Pons (tissue), 1 donor: ENCODE measurements at regions not wholly inside any gene's neighbourhood (a gene's known extent, or its start where the extent isn't known, plus 50 kb on each side); places are given as distances from the start of the nearest gene placed in this dataset.
"Not testable (repeated sequence)": the region's sequence is repeated elsewhere in the genome, so short reads cannot be mapped to it uniquely, and the experiment has no call there.

Experiments used
- DNase-seq: peaks from one replicate; pipeline ENCODE4 v3.0.0-alpha.2; 2016; ENCODE audit warnings: low spot score

- DNase-seq = not testable (repeated sequence)
Observed at GRCh38 chr4:55696424-55696823, 60.3 kb upstream of the NMU start.

GRCh38 chr4:55706541-55706940, 70.4 kb upstream of the NMU start:
- DNase-seq = no peak

- no peak for DNase-seq
Observed at GRCh38 chr4:55707507-55707906, 71.4 kb upstream of the NMU start.

GRCh38 chr4:55707991-55708390, 71.9 kb upstream of the NMU start:
- not testable (repeated sequence) for DNase-seq

- not testable (repeated sequence) for DNase-seq
Observed at GRCh38 chr4:55712835-55713234, 76.7 kb upstream of the NMU start.

GRCh38 chr4:55721651-55722050, 85.6 kb upstream of the NMU start:
- DNase-seq = no peak

- DNase-seq = no peak
Observed at GRCh38 chr4:55722132-55722531, 86.0 kb upstream of the NMU start.

- DNase-seq = no peak
Observed at GRCh38 chr4:55723403-55723802, 87.3 kb upstream of the NMU start.

- no peak for DNase-seq
Observed at GRCh38 chr4:55725057-55725456, 89.0 kb upstream of the NMU start.

GRCh38 chr4:55727746-55728145, 91.6 kb upstream of the NMU start:
- DNase-seq = no peak

- DNase-seq = no peak
Observed at GRCh38 chr4:55729351-55730279, 90.0 kb upstream of the EXOC1L start.

GRCh38 chr4:55730280-55730931, 89.2 kb upstream of the EXOC1L start:
- no peak for DNase-seq

GRCh38 chr4:55731959-55732358, 87.6 kb upstream of the EXOC1L start:
- DNase-seq = no peak

- no peak for DNase-seq
Observed at GRCh38 chr4:55732864-55733263, 86.7 kb upstream of the EXOC1L start.

GRCh38 chr4:55733932-55734331, 85.7 kb upstream of the EXOC1L start:
- no peak for DNase-seq

GRCh38 chr4:55736605-55737183, 82.9 kb upstream of the EXOC1L start:
- peak; percentile 12 for DNase-seq

GRCh38 chr4:55742655-55743202, 76.9 kb upstream of the EXOC1L start:
- DNase-seq = peak; percentile 1

GRCh38 chr4:55744369-55744768, 75.2 kb upstream of the EXOC1L start:
- DNase-seq = no peak

- no peak for DNase-seq
Observed at GRCh38 chr4:55745014-55745413, 74.6 kb upstream of the EXOC1L start.

GRCh38 chr4:55747793-55748192, 71.8 kb upstream of the EXOC1L start:
- DNase-seq = no peak

- DNase-seq = no peak
Observed at GRCh38 chr4:55749666-55750065, 69.9 kb upstream of the EXOC1L start.

GRCh38 chr4:55752810-55753209, 66.8 kb upstream of the EXOC1L start:
- no peak for DNase-seq

- no peak for DNase-seq
Observed at GRCh38 chr4:55753856-55754255, 65.7 kb upstream of the EXOC1L start.
